Right lobe of liver (tissue), 6 donors: ENCODE measurements at regions not wholly inside any gene's neighbourhood (a gene's known extent, or its start where the extent isn't known, plus 50 kb on each side); places are given as distances from the start of the nearest gene placed in this dataset.
"Not testable (repeated sequence)": the region's sequence is repeated elsewhere in the genome, so short reads cannot be mapped to it uniquely, and the experiment has no call there.

Experiments used
- ATAC-seq, 4 donors: fragments of 200-7000 bp; cut with Tn5 transposase; one replicate each; pipeline ENCODE4 v1.9.1; 2020; ENCODE audit warnings: mild to moderate bottlenecking in 4 of 4, moderate library complexity in 4 of 4
- DNase-seq, 3 donors: peaks; one replicate each; pipeline ENCODE4 v3.0.0-alpha.2; 2020
- H3K27ac ChIP-seq, 3 donors: fragments of 200-600 bp; one replicate each; pipeline ENCODE4 v1.8.0; 2022
- H3K27me3 ChIP-seq, 2 donors: fragments of 200-600 bp; one replicate each; pipeline ENCODE4 v1.8.0; 2022
- H3K36me3 ChIP-seq, 4 donors: fragments of 200-600 bp; sonication (generic) in 1 of 4; one replicate each; pipeline versions ENCODE4 v1.5.1 to v1.8.0; 2017 to 2022; ENCODE audit warnings: control low read depth in 1 of 4
- H3K4me1 ChIP-seq, 4 donors: fragments of 200-600 bp; sonication (generic) in 1 of 4; one replicate each; pipeline versions ENCODE4 v1.5.1 to v1.8.0; 2017 to 2022; ENCODE audit warnings: control low read depth in 1 of 4
- H3K4me3 ChIP-seq, 3 donors: fragments of 200-600 bp; one replicate each; pipeline ENCODE4 v1.8.0; 2022
- H3K9me3 ChIP-seq, 4 donors: fragments of 200-600 bp; sonication (generic) in 1 of 4; one replicate each; pipeline versions ENCODE4 v1.5.1 to v1.8.0; 2017 to 2022; ENCODE audit warnings: control low read depth in 1 of 4
- WGBS: methylation state at CpG from one replicate; pipeline ENCODE4 v1.1.6; 2018; ENCODE audit warnings: low coverage, low lambda C conversion rate; ENCODE audit not compliant: insufficient coverage; ENCODE audit errors: missing lambda C conversion rate; 5-methylcytosine and 5-hydroxymethylcytosine counted together
- intact Hi-C, 2 donors: fragments of 100-400 bp; cut with DNase I; formaldehyde crosslinking; loops; one replicate each; pipeline versions ENCODE4 v1.11.2 to v1.14.1; 2022
- donor health status: DM: no; HTN: yes; CAD: no.
- donor health status: DM: no; HTN: no; CAD: no.
- donor health status: DM: no; HTN: no; CAD: no.
- donor health status: DM: no; HTN: yes; CAD: no.
- donor health status: DM: no; HTN: yes; CAD: no.

DNA sequence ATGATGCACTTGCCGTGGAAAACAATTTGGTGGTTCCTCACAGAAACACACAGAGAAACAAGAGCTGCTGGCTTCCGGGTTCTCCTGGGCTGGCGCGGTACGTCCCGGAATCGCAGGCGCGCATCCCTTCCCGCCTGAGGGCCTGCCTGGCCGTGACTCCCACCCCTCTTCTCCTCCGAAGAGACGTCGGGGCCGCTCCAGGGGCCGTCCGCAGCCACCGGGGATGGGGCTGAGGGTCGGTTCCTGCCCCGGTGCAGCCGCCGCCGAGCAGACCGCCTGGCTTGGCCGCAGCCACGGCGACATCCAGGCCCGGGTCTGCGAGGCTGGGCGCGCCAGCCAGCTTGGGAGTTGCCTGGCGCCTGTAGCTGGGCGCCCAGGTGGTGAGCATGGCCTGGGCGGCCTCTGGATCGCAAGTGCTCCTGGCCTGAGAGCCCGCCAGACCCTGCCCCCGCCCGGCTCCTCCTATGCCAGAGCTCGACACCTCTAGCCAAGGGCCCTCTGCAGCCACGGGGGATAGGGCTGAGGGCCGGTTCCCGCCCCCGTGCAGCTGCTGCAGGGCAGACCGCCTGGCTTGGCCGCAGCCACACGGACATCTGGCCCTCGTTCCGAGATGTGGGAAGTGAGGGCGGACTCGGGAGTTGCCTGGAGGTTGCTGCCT, 1647.5 kb downstream of the SPATA31A7 start:
- WGBS, result 4% methylated on average over 32 of the region's 50 CpGs
- ATAC-seq, H3K4me1 ChIP-seq, H3K9me3 ChIP-seq, H3K27ac ChIP-seq, intact Hi-C loops, H3K27me3 ChIP-seq, H3K36me3 ChIP-seq: not testable (repeated sequence)
- peak in 1 of 3 donors; percentile 65 for DNase-seq
- peak overlapping the region in 1 of 3 donors; percentile 16 for H3K4me3 ChIP-seq

DNA sequence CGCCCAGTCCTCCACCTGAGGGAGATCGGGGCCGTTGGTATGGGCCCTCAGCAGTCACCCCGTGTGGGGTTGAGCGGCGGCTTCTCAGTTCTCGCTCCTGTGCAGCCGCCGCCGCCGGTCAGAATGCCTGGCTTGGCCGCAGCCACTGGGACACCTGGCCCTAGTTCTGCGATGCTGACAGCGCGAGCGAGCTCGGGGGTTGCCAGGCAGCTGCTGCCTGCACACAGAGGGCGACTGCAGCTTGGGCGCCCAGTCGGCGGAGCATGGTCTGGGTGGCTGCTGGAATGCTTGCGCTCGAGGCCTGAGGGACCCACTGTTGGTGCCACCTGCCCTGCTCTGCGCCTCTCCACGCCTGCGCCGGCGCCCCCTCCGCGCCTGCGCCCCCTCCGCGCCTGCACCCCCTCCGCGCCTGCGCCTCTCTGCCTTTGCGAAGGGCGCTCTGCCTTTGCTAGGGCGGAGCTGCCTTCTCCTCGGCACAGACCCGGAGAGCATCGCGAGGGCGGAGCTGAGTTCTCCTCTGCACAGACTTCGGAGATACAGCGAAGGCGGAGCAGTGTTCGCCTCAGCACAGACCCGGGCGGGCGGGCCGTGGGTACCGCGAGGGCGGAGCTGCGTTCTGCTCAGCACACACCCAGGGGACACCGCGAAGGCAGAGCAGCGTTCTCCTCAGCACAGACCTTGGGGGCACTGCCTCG, 1648.3 kb downstream of the SPATA31A7 start:
- H3K36me3 ChIP-seq, H3K27ac ChIP-seq, H3K27me3 ChIP-seq, intact Hi-C loops, H3K4me1 ChIP-seq, H3K9me3 ChIP-seq: not testable (repeated sequence)
- ATAC-seq (peak; percentile 84 to 100 (median 88)), DNase-seq (peak; percentile 76 to 89 (median 83))
- peak overlapping the region in 1 of 3 donors; percentile 16 for H3K4me3 ChIP-seq
- 1% methylated on average over 36 of the region's 60 CpGs for WGBS

DNA sequence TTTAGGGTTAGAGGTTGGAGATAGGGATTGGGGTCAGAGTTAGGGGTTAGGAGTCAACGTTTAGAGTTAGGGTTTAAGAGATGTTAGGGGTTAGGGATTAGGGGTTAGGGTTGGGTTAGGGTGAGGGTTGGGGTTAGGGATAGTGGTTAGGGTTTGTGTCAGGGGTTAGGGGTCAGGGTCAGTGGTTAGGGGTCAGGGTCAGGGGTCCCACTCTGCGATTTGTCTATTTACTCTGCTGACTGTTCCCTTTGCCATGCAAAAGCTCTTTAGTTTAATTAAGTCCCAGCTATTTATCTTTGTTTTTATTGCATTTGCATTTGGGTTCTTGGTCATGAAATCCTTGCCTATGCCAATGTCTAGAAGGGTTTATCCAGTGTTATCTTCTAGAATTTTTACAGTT, 1649.3 kb downstream of the SPATA31A7 start:
- WGBS, result 32% methylated on average over 1 of the region's 2 CpGs
- H3K27ac ChIP-seq, ATAC-seq, H3K27me3 ChIP-seq, H3K36me3 ChIP-seq, DNase-seq, H3K9me3 ChIP-seq, intact Hi-C loops, H3K4me3 ChIP-seq, H3K4me1 ChIP-seq: not testable (repeated sequence)

DNA sequence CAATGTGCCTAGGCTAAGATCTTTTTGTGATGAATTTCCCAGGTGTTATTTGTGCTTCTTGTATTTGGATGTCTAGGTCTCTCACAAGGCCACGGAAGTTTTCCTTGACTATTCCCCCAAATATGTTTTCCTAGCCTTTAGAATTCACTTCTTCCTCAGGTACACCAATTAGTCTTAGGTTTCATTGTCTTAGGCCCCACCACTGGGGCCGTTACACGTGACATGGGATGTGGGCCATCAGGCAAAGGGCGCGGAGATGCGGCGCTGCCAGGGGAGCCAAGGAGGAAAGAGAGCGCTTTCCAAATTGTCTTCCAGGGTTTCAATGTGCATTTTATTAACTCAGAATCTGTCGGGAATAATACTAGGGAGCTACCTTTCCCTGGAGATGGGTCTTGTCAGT, 1653.3 kb downstream of the SPATA31A7 start:
- H3K9me3 ChIP-seq, intact Hi-C loops, DNase-seq, H3K4me1 ChIP-seq, H3K36me3 ChIP-seq, H3K27me3 ChIP-seq, H3K4me3 ChIP-seq, H3K27ac ChIP-seq: not testable (repeated sequence)
- 42% methylated on average over 9 of the region's 9 CpGs for WGBS
- ATAC-seq, result peak in 2 of 4 donors; percentile 9 to 40

DNA sequence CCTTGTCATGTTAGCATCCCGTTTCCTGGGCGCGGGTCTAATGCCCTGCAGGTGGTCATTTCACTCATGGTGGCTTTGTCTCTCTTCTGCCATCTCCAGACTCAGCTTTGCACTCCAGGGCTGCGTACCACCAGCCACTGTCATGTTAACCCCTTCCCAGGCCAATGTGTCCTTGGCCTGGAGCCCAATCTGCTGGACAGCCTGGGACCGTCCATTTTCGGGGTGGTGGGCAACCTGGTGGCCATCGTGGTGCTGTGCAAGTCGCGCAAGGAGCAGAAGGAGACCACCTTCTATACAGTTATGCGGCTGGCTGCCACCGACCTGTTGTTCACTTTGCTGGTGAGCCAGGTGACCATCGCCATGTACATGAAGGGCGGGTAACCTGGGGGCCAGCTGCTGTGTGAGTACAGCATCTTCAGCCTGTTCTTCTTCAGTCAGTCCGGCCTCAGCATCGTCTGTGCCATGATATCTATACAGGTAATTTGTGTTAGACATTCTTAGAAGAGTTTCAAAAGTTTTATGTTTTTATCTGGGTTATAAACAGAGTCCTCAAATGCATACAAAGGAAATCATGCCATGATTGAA, 1654.0 kb downstream of the SPATA31A7 start:
- H3K36me3 ChIP-seq, H3K4me3 ChIP-seq, H3K27me3 ChIP-seq, H3K9me3 ChIP-seq, DNase-seq, H3K4me1 ChIP-seq, intact Hi-C loops, H3K27ac ChIP-seq: not testable (repeated sequence)
- peak in 2 of 4 donors; percentile 36 to 68 for ATAC-seq
- 40% methylated on average over 3 of the region's 15 CpGs for WGBS

DNA sequence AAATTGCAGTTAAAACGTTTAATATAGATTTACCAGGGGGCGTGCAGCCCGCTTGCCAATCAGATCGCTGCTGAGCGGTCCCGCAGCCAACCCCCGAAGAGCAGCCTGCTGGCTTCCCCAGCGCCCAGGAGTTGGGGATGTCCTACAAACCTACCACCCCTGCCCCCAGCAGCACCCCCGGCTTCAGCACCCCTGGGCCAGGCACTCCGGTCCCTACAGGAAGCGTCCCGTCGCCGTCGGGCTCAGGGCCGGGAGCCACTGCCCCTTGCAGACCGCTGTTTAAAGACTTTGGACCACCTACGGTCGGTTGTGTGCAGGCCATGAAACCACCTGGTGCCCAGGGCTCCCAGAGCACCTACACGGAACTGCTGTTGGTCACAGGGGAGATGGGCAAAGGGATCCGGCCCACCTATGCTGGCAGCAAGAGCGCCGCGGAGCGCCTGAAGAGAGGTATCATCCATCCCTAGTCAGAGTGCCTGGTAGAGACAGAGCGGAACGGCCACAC, 1654.9 kb downstream of the SPATA31A7 start:
- H3K27ac ChIP-seq, H3K9me3 ChIP-seq, H3K36me3 ChIP-seq, H3K27me3 ChIP-seq, intact Hi-C loops, DNase-seq, H3K4me3 ChIP-seq, H3K4me1 ChIP-seq: not testable (repeated sequence)
- ATAC-seq, result peak in 3 of 4 donors; percentile 23 to 63 (median 40)
- WGBS, result 37% methylated on average over 24 of the region's 27 CpGs

DNA sequence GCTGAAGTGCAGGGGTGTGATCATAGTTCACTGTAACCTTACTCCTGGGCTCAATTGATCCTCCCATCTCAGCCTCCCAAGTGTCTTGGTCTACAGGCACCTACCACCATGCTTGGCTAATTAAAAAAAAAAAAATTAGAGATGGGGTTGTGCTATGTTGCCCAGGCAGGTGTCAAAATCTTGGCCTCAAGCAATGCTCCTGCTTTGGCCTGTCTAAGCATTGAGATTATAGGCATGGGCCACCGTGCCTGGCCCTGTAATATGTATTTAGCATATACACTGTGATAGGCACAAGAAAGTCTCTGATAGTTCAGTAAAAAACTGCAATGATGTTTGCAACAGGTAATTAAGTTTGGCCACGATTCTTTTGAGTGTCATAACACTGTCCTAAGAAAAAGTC, 1658.4 kb downstream of the SPATA31A7 start:
- H3K9me3 ChIP-seq, H3K27ac ChIP-seq, H3K36me3 ChIP-seq, intact Hi-C loops, H3K4me3 ChIP-seq, H3K4me1 ChIP-seq, H3K27me3 ChIP-seq, DNase-seq: not testable (repeated sequence)
- peak in 1 of 4 donors; percentile 12 for ATAC-seq
- WGBS, result 18% methylated on average over 1 of the region's 2 CpGs

DNA sequence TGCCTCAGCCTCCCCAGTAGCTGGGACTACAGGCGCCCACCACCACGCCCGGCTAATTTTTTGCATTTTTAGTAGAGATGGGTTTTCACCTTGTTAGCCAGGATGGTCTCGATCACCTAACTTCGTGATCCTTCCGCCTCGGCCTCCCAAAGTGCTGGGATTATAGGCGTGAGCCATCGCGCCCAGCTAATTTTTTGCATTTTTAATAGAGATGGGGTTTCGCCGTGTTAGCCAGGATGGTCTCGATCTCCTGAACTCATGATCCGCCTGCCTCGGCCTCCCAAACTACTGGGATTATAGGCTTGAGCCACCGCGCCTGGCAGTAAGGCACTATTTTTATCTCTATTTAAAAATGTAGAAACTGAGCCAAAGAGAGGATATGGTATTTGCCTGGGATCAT, 1660.2 kb downstream of the SPATA31A7 start:
- H3K4me3 ChIP-seq, H3K9me3 ChIP-seq, ATAC-seq, H3K27me3 ChIP-seq, H3K27ac ChIP-seq, H3K4me1 ChIP-seq, H3K36me3 ChIP-seq, intact Hi-C loops, DNase-seq: not testable (repeated sequence)
- 72% methylated on average over 13 of the region's 17 CpGs for WGBS

DNA sequence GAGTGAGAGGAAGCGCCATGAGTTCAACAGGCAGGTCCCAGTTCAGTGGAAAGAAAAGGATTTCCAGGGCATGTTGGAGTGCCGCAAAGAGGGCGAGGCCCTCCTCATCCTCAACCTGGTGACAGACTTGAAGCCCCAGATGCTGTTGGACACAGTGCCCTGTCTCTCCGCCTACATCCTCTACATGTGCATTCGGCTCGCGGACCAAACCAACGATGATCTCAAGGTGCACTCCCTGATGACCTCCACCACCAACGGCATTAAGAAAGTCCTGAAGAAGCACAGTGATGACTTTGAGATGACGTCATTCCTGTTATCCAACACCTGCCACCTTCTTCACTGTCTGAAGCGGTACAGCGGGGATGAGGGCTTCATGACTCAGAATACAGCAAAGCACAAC, 1667.4 kb downstream of the SPATA31A7 start:
- DNase-seq, intact Hi-C loops, H3K36me3 ChIP-seq, H3K9me3 ChIP-seq, H3K27ac ChIP-seq, H3K4me1 ChIP-seq, H3K4me3 ChIP-seq: not testable (repeated sequence)
- peak in 2 of 4 donors; percentile 13 to 34 for ATAC-seq
- WGBS, result 68% methylated on average over 8 of the region's 12 CpGs
- H3K27me3 ChIP-seq, result peaks cover 0 to 10% of the 10 kb centered on the region in 2 donors

DNA sequence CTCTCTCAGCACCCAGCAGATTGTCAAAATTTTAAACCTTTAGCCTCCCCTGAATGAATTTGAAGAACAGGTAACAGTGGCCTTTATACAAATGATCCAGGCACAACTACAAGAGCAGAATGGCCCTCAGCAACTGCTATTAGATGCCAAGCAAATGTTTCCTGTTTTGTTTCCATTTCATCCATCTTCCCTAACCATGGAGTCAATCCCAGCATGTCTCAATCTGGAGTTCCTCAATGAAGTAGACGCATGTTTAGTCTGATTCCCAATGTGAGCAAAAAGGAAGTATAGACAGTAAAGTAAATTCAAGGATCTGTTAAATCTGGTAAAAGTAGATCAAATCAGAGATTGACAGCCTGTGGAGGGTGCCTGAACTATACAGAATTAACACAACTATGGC, 1668.4 kb downstream of the SPATA31A7 start:
- DNase-seq, result not testable (repeated sequence)
- WGBS, result 44% methylated on average over 1 of the region's 1 CpG

More for the DNA sequence above, 1668.4 kb downstream of the SPATA31A7 start:
- H3K27me3 ChIP-seq, result peaks cover 0 to 13% of the 10 kb centered on the region in 2 donors
- H3K9me3 ChIP-seq, H3K27ac ChIP-seq, H3K4me1 ChIP-seq, H3K36me3 ChIP-seq, H3K4me3 ChIP-seq, intact Hi-C loops: not testable (repeated sequence)
- ATAC-seq, result peak in 2 of 4 donors; percentile 20 to 27
